Liver (tissue), 8 donors: ENCODE measurements at regions not wholly inside any gene's neighbourhood (a gene's known extent, or its start where the extent isn't known, plus 50 kb on each side); places are given as distances from the start of the nearest gene placed in this dataset.

Source experiments
- DNase-seq: peaks from one replicate; pipeline ENCODE4 v3.0.0-alpha.2; 2017; ENCODE audit warnings: low spot score
- H3K27ac ChIP-seq, 2 donors: one replicate each; pipeline ENCODE4 v1.7.0; 2013; ENCODE audit warnings: inconsistent platforms in 2 of 2, low read length in 2 of 2, control low read depth in 1 of 2, low read depth in 1 of 2, mild to moderate bottlenecking in 1 of 2
- H3K27me3 ChIP-seq, 4 donors: one replicate each; pipeline versions ENCODE4 v1.6.1 to v1.7.0; 2013; ENCODE audit warnings: low read length in 3 of 4, inconsistent platforms in 1 of 4, mild to moderate bottlenecking in 1 of 4, moderate library complexity in 1 of 4; ENCODE audit not compliant: control insufficient read depth in 4 of 4, insufficient read depth in 4 of 4
- H3K36me3 ChIP-seq, 4 donors: one replicate each; pipeline versions ENCODE4 v1.6.1 to v1.7.0; 2013; ENCODE audit warnings: low read length in 3 of 4, mild to moderate bottlenecking in 3 of 4, low read depth in 1 of 4, moderate library complexity in 1 of 4; ENCODE audit not compliant: control insufficient read depth in 4 of 4, insufficient read depth in 3 of 4
- H3K4me1 ChIP-seq, 4 donors: one replicate each; pipeline versions ENCODE4 v1.6.1 to v1.7.0; 2013; ENCODE audit warnings: low read length in 3 of 4, mild to moderate bottlenecking in 3 of 4, moderate library complexity in 1 of 4; ENCODE audit not compliant: control insufficient read depth in 4 of 4, insufficient read depth in 4 of 4
- H3K4me3 ChIP-seq, 3 donors: one replicate each; pipeline versions ENCODE4 v1.6.1 to v1.7.0; 2013; ENCODE audit warnings: low read length in 3 of 3, control low read depth in 1 of 3, low read depth in 1 of 3, mild to moderate bottlenecking in 1 of 3
- H3K9ac ChIP-seq, 2 donors: one replicate each; pipeline ENCODE4 v1.7.0; 2013; ENCODE audit warnings: low read length in 2 of 2, mild to moderate bottlenecking in 2 of 2, moderate library complexity in 2 of 2, control low read depth in 1 of 2, low read depth in 1 of 2
- H3K9me3 ChIP-seq, 4 donors: one replicate each; pipeline versions ENCODE4 v1.6.1 to v1.7.0; 2013; ENCODE audit warnings: low read length in 3 of 4; ENCODE audit not compliant: control insufficient read depth in 4 of 4
- ATF3 ChIP-seq: IDR thresholded peaks from 2 replicates; pipeline ENCODE4 v1.6.1; 2016; ENCODE audit warnings: antibody characterized with exemption
- CTCF ChIP-seq: fragments of 150-350 bp; IDR thresholded peaks from 2 replicates; pipeline ENCODE4 v1.5.1; 2017; ENCODE audit warnings: improper control_type of control experiment, low read depth, low read length; ENCODE audit not compliant: missing input control
- EGR1 ChIP-seq, 2 donors: IDR thresholded peaks; 2 replicates each; pipeline ENCODE4 v1.6.1; 2016 to 2018; ENCODE audit warnings: antibody characterized with exemption in 2 of 2, low read depth in 2 of 2
- FOXA1 ChIP-seq: IDR thresholded peaks from 2 replicates; pipeline ENCODE4 v1.6.1; 2016; ENCODE audit warnings: antibody characterized with exemption
- FOXA2 ChIP-seq: IDR thresholded peaks from 2 replicates; pipeline ENCODE4 v1.6.1; 2016; ENCODE audit warnings: antibody characterized with exemption
- GABPA ChIP-seq, 2 donors: IDR thresholded peaks in 1 of 2; conservative IDR thresholded peaks in 1 of 2; 2 replicates each; pipeline ENCODE4 v1.6.1; 2016; ENCODE audit warnings: antibody characterized with exemption in 2 of 2, mild to moderate bottlenecking in 1 of 2, moderate library complexity in 1 of 2
- HNF4A ChIP-seq, 2 donors: conservative IDR thresholded peaks; 2 replicates each; pipeline ENCODE4 v1.6.1; 2016; ENCODE audit warnings: antibody characterized with exemption in 2 of 2, mild to moderate bottlenecking in 2 of 2
- JUND ChIP-seq, 2 donors: IDR thresholded peaks; 2 replicates each; pipeline ENCODE4 v1.6.1; 2016; ENCODE audit warnings: antibody characterized with exemption in 2 of 2
- NR2F2 ChIP-seq: IDR thresholded peaks from 2 replicates; pipeline ENCODE4 v1.6.1; 2016; ENCODE audit warnings: antibody characterized with exemption
- RAD21 ChIP-seq, 2 donors: IDR thresholded peaks; 2 replicates each; pipeline ENCODE4 v1.6.1; 2016; ENCODE audit warnings: antibody characterized with exemption in 2 of 2, mild to moderate bottlenecking in 2 of 2
- REST ChIP-seq: IDR thresholded peaks from 2 replicates; pipeline ENCODE4 v1.6.1; 2016; ENCODE audit warnings: antibody characterized with exemption, mild to moderate bottlenecking
- RXRA ChIP-seq, 2 donors: IDR thresholded peaks; 2 replicates each; pipeline ENCODE4 v1.6.1; 2017 to 2018; ENCODE audit warnings: antibody characterized with exemption in 2 of 2, mild to moderate bottlenecking in 1 of 2
- SP1 ChIP-seq: IDR thresholded peaks from 2 replicates; pipeline ENCODE4 v1.6.1; 2018; ENCODE audit warnings: antibody characterized with exemption, mild to moderate bottlenecking
- TAF1 ChIP-seq: conservative IDR thresholded peaks from 2 replicates; pipeline ENCODE4 v1.6.1; 2016; ENCODE audit warnings: antibody characterized with exemption, mild to moderate bottlenecking
- YY1 ChIP-seq: IDR thresholded peaks from 2 replicates; pipeline ENCODE4 v1.6.1; 2016; ENCODE audit warnings: antibody characterized with exemption, mild to moderate bottlenecking
- ZBTB33 ChIP-seq: IDR thresholded peaks from 2 replicates; pipeline ENCODE4 v1.6.1; 2016; ENCODE audit warnings: antibody characterized with exemption
- WGBS: extraction: QIAGEN DNeasy Blood & Tissue Kit; methylation state at CpG from one replicate; pipeline ENCODE4 v1.1.7; 2013; 5-methylcytosine and 5-hydroxymethylcytosine counted together
- donor health status: healthy.
- donor health status: healthy.
- donor health status: healthy.
- donor health status: healthy.
- donor health status: healthy.

DNA sequence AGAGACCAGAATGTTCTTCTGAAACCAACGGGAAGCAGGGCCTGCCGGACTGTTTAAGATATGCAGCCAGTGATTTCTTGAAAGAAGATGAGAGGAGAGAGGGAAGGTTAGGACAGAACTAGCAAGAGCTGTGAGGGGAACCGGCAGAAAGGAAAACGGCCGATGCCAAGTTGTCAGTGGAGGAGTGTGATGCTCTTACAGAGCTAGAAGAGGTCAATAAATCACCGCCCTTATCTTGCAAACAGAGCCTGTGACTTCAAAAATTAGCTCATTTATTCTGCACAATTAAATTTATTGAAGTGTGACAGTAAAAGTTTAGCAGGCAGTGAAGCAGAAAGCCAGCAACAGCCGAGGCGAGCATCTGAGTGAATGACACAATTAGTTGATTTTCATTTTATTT is 509.5 kb upstream of the ID4 start:
- no peak overlapping the region for H3K27ac ChIP-seq
- H3K4me3 ChIP-seq = no peak overlapping the region
- 50% methylated on average over 8 of the region's 8 CpGs for WGBS
- H3K9me3 ChIP-seq = no peaks in the 10 kb centered on the region
- no peaks in the 10 kb centered on the region for H3K36me3 ChIP-seq
- no peak for TF ChIP-seq JUND (IDR thresholded peaks at IDR 0.05)
- no peak for TF ChIP-seq SP1
- TF ChIP-seq TAF1 = no peak
- no peak for TF ChIP-seq CTCF
- no peak for TF ChIP-seq FOXA1
- TF ChIP-seq HNF4A (conservative IDR thresholded peaks at IDR 0.05) = no peak
- TF ChIP-seq RAD21 (IDR thresholded peaks at IDR 0.05) = no peak
- no peak for TF ChIP-seq ZBTB33
- TF ChIP-seq YY1 = no peak
- TF ChIP-seq FOXA2 = no peak
- no peak for TF ChIP-seq RXRA (IDR thresholded peaks at IDR 0.05)
- TF ChIP-seq GABPA (IDR thresholded peaks at IDR 0.05 in 1 of 2, conservative IDR thresholded peaks at IDR 0.05 in 1 of 2) = no peak
- TF ChIP-seq EGR1 (IDR thresholded peaks at IDR 0.05; ENCODE audit: low read depth in 2 of 2) = no peak
- no peak for TF ChIP-seq ATF3
- no peaks in the 10 kb centered on the region for H3K4me1 ChIP-seq
- no peak for DNase-seq
- peaks cover 0 to 6% (median 0%) of the 10 kb centered on the region in 4 donors for H3K27me3 ChIP-seq
- H3K9ac ChIP-seq = no peak overlapping the region

GRCh38 chr6:19329078-19329477 is 508.1 kb upstream of the ID4 start:
- H3K9ac ChIP-seq = no peak overlapping the region
- no peaks in the 10 kb centered on the region for H3K36me3 ChIP-seq
- no peak overlapping the region for H3K27ac ChIP-seq
- TF ChIP-seq EGR1 (IDR thresholded peaks at IDR 0.05; ENCODE audit: low read depth in 2 of 2) (no peak), FOXA1 (no peak)
- DNase-seq = no peak
- H3K4me1 ChIP-seq = no peaks in the 10 kb centered on the region
- no peaks in the 10 kb centered on the region for H3K9me3 ChIP-seq
- no peak overlapping the region for H3K4me3 ChIP-seq
- 73% methylated on average over 4 of the region's 4 CpGs for WGBS
- peaks cover 0 to 3% (median 0%) of the 10 kb centered on the region in 4 donors for H3K27me3 ChIP-seq

DNA sequence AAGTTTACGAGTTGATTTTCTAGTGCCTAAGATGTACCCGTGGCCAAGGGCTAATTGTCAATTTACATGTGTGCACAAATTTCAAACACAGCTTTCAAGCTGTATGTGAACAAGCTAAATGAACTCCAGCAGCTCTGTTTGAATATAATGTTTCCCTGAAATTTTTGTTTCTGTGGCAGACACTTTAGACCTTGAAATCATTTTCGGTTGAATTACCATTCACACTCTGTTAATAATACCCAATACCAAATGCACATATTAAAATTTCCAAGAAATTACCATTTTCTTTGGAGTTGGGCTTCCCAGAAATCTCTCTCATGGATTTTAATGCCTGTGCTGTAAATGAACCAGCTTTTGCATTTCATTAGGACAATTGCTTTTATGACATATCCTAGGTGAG is 506.1 kb upstream of the ID4 start:
- Histone ChIP-seq H3K4me1 (no peaks in the 10 kb centered on the region), H3K9me3 (no peaks in the 10 kb centered on the region), H3K9ac (no peak overlapping the region), H3K36me3 (no peaks in the 10 kb centered on the region), H3K27me3 (peaks cover 0 to 3% (median 0%) of the 10 kb centered on the region in 4 donors), H3K27ac (no peak overlapping the region), H3K4me3 (no peak overlapping the region)
- 63% methylated on average over 3 of the region's 3 CpGs for WGBS
- no peak for DNase-seq
- no peak for TF ChIP-seq GABPA (IDR thresholded peaks at IDR 0.05 in 1 of 2, conservative IDR thresholded peaks at IDR 0.05 in 1 of 2)
- TF ChIP-seq NR2F2 = no peak
- TF ChIP-seq CTCF = no peak
- no peak for TF ChIP-seq ATF3
- TF ChIP-seq EGR1 (IDR thresholded peaks at IDR 0.05; ENCODE audit: low read depth in 2 of 2) = no peak
- no peak for TF ChIP-seq HNF4A (conservative IDR thresholded peaks at IDR 0.05)
- no peak for TF ChIP-seq REST
- TF ChIP-seq JUND (IDR thresholded peaks at IDR 0.05) = no peak
- no peak for TF ChIP-seq FOXA2
